HepG2 (cell line): ENCODE measurements at regions not wholly inside any gene's neighbourhood (a gene's known extent, or its start where the extent isn't known, plus 50 kb on each side); places are given as distances from the start of the nearest gene placed in this dataset.

Source experiments
- ATAC-seq: fragments of 200-7000 bp; cut with Tn5 transposase; 3 replicates; pipeline ENCODE4 v1.9.1; 2020; ENCODE audit warnings: mild to moderate bottlenecking, moderate library complexity
- BruUV-seq: library from RNA; stranded (reverse); fragments of 400-500 nt; replicated peaks from 2 replicates; lab custom pipeline; 2021; lab: Mats Ljungman, UMichigan
- CTCF ChIA-PET: fragments of 300-600 bp; formaldehyde crosslinking; extraction: SDS; loops from one replicate; lab custom pipeline; 2021; ENCODE audit warnings: low total read pairs, inconsistent platforms, low intra/inter-chr PET ratio; lab: Yijun Ruan, JAX
- POLR2A ChIA-PET: fragments of 350-600 bp; sonication (Branson Sonifier 250); formaldehyde crosslinking; loops from one replicate; lab custom pipeline; 2020; ENCODE audit warnings: antibody characterized with exemption, inconsistent platforms; lab: Yijun Ruan, JAX
- DNase-seq: peaks from one replicate; pipeline ENCODE4 v3.0.0-alpha.2; 2015; ENCODE audit warnings: low spot score
- FAIRE-seq: peaks from 3 replicates; lab custom pipeline; 2011; peaks lifted over from hg19 to GRCh38; lab: Jason Lieb, UNC
- H2AFZ ChIP-seq: one replicate; pipeline ENCODE4 v1.6.1; 2011; ENCODE audit warnings: low read length, inconsistent platforms
- H3K27ac ChIP-seq: fragments of 300-600 bp; 3 replicates; pipeline ENCODE4 v1.8.0; 2011; ENCODE audit warnings: mixed run types, mild to moderate bottlenecking, mixed read lengths, low read length, inconsistent platforms; ENCODE audit not compliant: insufficient read depth; ENCODE audit errors: extremely low read length
- H3K27me3 ChIP-seq, 2 experiments: fragments of 200-600 bp in 1 of 2; 2 replicates in 1 of 2; 3 replicates in 1 of 2; pipeline versions ENCODE4 v1.6.0 to v1.8.0; 2011; ENCODE audit warnings: low read length in 2 of 2, mild to moderate bottlenecking in 2 of 2, moderate library complexity in 2 of 2, inconsistent platforms in 1 of 2; ENCODE audit not compliant: insufficient read depth in 2 of 2, control insufficient read depth in 1 of 2
- H3K36me3 ChIP-seq, 2 experiments: fragments of 200-600 bp in 1 of 2; replicated peaks in 1 of 2; 2 replicates in 1 of 2; 3 replicates in 1 of 2; pipeline versions ENCODE4 v1.5.1 to v1.8.0; 2011; ENCODE audit warnings: low read length in 2 of 2, inconsistent platforms in 1 of 2; ENCODE audit not compliant: insufficient read depth in 2 of 2, control insufficient read depth in 1 of 2
- H3K4me1 ChIP-seq: 2 replicates; pipeline ENCODE4 v1.5.1; 2012; ENCODE audit warnings: low read length, inconsistent platforms; ENCODE audit not compliant: insufficient read depth
- H3K4me2 ChIP-seq: 2 replicates; pipeline ENCODE4 v1.6.0; 2011; ENCODE audit warnings: low read depth, low read length, inconsistent platforms
- H3K4me3 ChIP-seq, 3 experiments: fragments of 200-600 bp in 1 of 3; sonication (generic), shearing (Covaris generic) in 1 of 3; replicated peaks in 1 of 3; 2 replicates each; pipeline ENCODE4 v1.5.1; 2011 to 2016; ENCODE audit warnings: low read length in 3 of 3, inconsistent platforms in 2 of 3, low read depth in 2 of 3, mild to moderate bottlenecking in 2 of 3, control low read depth in 1 of 3, mixed read lengths in 1 of 3; ENCODE audit not compliant: insufficient read depth in 1 of 3
- H3K79me2 ChIP-seq: one replicate; pipeline ENCODE4 v1.6.1; 2011; ENCODE audit warnings: low read length, inconsistent platforms; ENCODE audit not compliant: insufficient read depth
- H3K9ac ChIP-seq: 2 replicates; pipeline ENCODE4 v1.6.0; 2011; ENCODE audit warnings: mild to moderate bottlenecking, low read depth, low read length, inconsistent platforms; ENCODE audit not compliant: insufficient read depth
- H3K9me3 ChIP-seq: 2 replicates; pipeline ENCODE4 v1.5.1; 2012; ENCODE audit warnings: mild to moderate bottlenecking, low read length
- H4K20me1 ChIP-seq: 2 replicates; pipeline ENCODE4 v1.6.0; 2011; ENCODE audit warnings: inconsistent platforms, mild to moderate bottlenecking, low read length, moderate library complexity; ENCODE audit not compliant: insufficient read depth
- CBFB ChIP-seq: sonication (generic); formaldehyde crosslinking; IDR thresholded peaks from 2 replicates; pipeline ENCODE4 v1.4.0; 2020; ENCODE audit warnings: missing genetic modification reagents
- MATR3 ChIP-seq: sonication (generic); formaldehyde crosslinking; IDR thresholded peaks from 2 replicates; pipeline ENCODE4 v1.4.0; 2020; ENCODE audit warnings: missing genetic modification reagents
- MIXL1 ChIP-seq: IDR thresholded peaks from 2 replicates; pipeline ENCODE4 v1.6.1; 2016
- NFKB2 ChIP-seq: sonication (generic); formaldehyde crosslinking; IDR thresholded peaks from 2 replicates; pipeline ENCODE4 v1.4.0; 2020; ENCODE audit warnings: missing genetic modification reagents, borderline replicate concordance
- NFYC ChIP-seq: IDR thresholded peaks from 2 replicates; pipeline ENCODE4 v1.6.1; 2016; ENCODE audit warnings: missing genetic modification reagents, missing compliant biosample characterization
- ZFP82 ChIP-seq: sonication (generic); formaldehyde crosslinking; IDR thresholded peaks from 2 replicates; pipeline ENCODE4 v1.5.1; 2020; ENCODE audit warnings: mild to moderate bottlenecking, missing genetic modification reagents, borderline replicate concordance
- ZNF282 ChIP-seq: fragments of 450-650 bp; IDR thresholded peaks from 2 replicates; pipeline ENCODE4 v1.6.1; 2018; ENCODE audit not compliant: partially characterized antibody
- ZNF562 ChIP-seq: sonication (generic); formaldehyde crosslinking; IDR thresholded peaks from 2 replicates; pipeline ENCODE4 v1.8.0; 2022; ENCODE audit warnings: missing genetic modification reagents, borderline replicate concordance
- ZNF563 ChIP-seq: sonication (generic); formaldehyde crosslinking; IDR thresholded peaks from 2 replicates; pipeline ENCODE4 v1.8.0; 2022; ENCODE audit warnings: mild to moderate bottlenecking, moderate library complexity, missing genetic modification reagents
- WGBS: methylation state at CpG from one replicate; pipeline ENCODE4 v1.1.6; 2017; ENCODE audit warnings: low lambda C conversion rate; 5-methylcytosine and 5-hydroxymethylcytosine counted together
- in situ Hi-C: cut with HindIII; loops from 2 replicates; pipeline ENCODE4 v1.10.0; 2017; ENCODE audit warnings: low pct_unique_long_range_greater_than_20kb; ENCODE audit not compliant: extremely low pct_ligation_motif_present
- intact Hi-C: fragments of 100-400 bp; cut with micrococcal nuclease; formaldehyde crosslinking; loops from one replicate; pipeline ENCODE4 v1.10.0; 2022; ENCODE audit not compliant: unreplicated experiment
- TF ChIP-seq, protein P1 (sequence below): IDR thresholded peaks from 2 replicates; pipeline ENCODE4 v1.6.1; 2012; ENCODE audit warnings: low read length, improper control_type of control experiment
- TF ChIP-seq, protein P2 (sequence below): IDR thresholded peaks from 2 replicates; pipeline ENCODE4 v1.6.1; 2016; ENCODE audit warnings: missing compliant biosample characterization, missing genetic modification reagents, borderline replicate concordance
- TF ChIP-seq, protein P3 (sequence below): sonication (generic); formaldehyde crosslinking; conservative IDR thresholded peaks from 2 replicates; pipeline ENCODE4 v1.8.1; 2023; ENCODE audit warnings: missing genetic modification reagents

DNA sequence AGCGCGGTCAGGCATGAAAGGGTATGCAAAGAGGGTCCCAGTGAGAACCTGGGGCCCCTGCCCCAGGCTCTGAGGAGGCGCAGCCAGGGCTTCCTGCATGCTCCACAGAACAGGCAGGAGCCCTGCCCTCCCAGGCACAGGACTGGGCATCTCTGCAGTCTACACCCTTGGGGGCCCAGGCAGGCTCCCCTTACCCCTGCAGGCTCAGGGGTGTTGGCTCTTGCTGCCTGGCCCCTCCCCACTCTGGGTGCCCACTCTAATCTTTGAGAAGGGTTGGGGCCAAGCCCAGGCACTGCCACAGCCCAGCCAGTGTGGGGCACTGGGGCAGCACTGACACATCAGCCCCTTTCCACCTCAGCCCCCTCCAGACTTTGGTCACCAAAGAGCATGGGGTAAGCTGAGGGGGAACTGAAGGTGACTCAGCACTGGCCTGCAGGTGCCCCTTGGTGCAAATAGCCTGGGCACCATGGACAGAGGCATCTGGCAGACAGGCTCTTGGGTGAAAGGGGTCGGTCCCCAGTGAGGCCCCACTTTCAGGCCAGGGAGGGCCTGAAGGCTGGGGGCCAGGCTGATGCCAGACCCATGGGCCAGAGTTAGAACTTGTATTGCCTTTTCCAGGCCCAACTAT, 73.4 kb downstream of the NPAP1 start:
- FAIRE-seq: no peak
- POLR2A ChIA-PET: no interaction called here

More for the DNA sequence above, 73.4 kb downstream of the NPAP1 start:
- no peak for ATAC-seq
- Histone ChIP-seq H3K9ac (no peak overlapping the region), H3K27me3 (no peaks in the 10 kb centered on the region), H3K27ac (no peak overlapping the region), H3K4me1 (no peaks in the 10 kb centered on the region), H3K9me3 (peaks cover 70% of the 10 kb centered on the region), H4K20me1 (no peaks in the 10 kb centered on the region), H3K4me3 (no peak overlapping the region), H3K79me2 (no peaks in the 10 kb centered on the region), H3K4me2 (no peak overlapping the region), H2AFZ (no peak overlapping the region), H3K36me3 (no peaks in the 10 kb centered on the region)
- 79% methylated on average over 2 of the region's 4 CpGs for WGBS
- no peak for DNase-seq
- in situ Hi-C loops (loop anchor here (25.0 kb wide), 1 partner anchor 88 kb away; no protein-coding TSS in a partner anchor), intact Hi-C loops (no loop called here)
- no peak for TF ChIP-seq ZNF562 (CRISPR knock-in tag)
- no peak for TF ChIP-seq NFKB2 (CRISPR knock-in tag)
- TF ChIP-seq ZNF282: no peak
- no peak for TF ChIP-seq MIXL1 (CRISPR knock-in tag)
- TF ChIP-seq, protein P1, sequence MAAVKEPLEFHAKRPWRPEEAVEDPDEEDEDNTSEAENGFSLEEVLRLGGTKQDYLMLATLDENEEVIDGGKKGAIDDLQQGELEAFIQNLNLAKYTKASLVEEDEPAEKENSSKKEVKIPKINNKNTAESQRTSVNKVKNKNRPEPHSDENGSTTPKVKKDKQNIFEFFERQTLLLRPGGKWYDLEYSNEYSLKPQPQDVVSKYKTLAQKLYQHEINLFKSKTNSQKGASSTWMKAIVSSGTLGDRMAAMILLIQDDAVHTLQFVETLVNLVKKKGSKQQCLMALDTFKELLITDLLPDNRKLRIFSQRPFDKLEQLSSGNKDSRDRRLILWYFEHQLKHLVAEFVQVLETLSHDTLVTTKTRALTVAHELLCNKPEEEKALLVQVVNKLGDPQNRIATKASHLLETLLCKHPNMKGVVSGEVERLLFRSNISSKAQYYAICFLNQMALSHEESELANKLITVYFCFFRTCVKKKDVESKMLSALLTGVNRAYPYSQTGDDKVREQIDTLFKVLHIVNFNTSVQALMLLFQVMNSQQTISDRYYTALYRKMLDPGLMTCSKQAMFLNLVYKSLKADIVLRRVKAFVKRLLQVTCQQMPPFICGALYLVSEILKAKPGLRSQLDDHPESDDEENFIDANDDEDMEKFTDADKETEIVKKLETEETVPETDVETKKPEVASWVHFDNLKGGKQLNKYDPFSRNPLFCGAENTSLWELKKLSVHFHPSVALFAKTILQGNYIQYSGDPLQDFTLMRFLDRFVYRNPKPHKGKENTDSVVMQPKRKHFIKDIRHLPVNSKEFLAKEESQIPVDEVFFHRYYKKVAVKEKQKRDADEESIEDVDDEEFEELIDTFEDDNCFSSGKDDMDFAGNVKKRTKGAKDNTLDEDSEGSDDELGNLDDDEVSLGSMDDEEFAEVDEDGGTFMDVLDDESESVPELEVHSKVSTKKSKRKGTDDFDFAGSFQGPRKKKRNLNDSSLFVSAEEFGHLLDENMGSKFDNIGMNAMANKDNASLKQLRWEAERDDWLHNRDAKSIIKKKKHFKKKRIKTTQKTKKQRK: no peak
- TF ChIP-seq CBFB (CRISPR knock-in tag): no peak
- no peak for TF ChIP-seq MATR3 (CRISPR knock-in tag)
- no peak for TF ChIP-seq ZNF563 (CRISPR knock-in tag)
- TF ChIP-seq, protein P2, sequence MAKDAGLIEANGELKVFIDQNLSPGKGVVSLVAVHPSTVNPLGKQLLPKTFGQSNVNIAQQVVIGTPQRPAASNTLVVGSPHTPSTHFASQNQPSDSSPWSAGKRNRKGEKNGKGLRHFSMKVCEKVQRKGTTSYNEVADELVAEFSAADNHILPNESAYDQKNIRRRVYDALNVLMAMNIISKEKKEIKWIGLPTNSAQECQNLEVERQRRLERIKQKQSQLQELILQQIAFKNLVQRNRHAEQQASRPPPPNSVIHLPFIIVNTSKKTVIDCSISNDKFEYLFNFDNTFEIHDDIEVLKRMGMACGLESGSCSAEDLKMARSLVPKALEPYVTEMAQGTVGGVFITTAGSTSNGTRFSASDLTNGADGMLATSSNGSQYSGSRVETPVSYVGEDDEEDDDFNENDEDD: no peak
- no peak for TF ChIP-seq ZFP82
- no peak for TF ChIP-seq NFYC (CRISPR knock-in tag)
- TF ChIP-seq, protein P3, sequence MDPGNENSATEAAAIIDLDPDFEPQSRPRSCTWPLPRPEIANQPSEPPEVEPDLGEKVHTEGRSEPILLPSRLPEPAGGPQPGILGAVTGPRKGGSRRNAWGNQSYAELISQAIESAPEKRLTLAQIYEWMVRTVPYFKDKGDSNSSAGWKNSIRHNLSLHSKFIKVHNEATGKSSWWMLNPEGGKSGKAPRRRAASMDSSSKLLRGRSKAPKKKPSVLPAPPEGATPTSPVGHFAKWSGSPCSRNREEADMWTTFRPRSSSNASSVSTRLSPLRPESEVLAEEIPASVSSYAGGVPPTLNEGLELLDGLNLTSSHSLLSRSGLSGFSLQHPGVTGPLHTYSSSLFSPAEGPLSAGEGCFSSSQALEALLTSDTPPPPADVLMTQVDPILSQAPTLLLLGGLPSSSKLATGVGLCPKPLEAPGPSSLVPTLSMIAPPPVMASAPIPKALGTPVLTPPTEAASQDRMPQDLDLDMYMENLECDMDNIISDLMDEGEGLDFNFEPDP (CRISPR knock-in tag): no peak
- CTCF ChIA-PET: no interaction called here
- no TSS peak for BruUV-seq
